Heart left ventricle (tissue), 13 donors: ENCODE measurements at regions not wholly inside any gene's neighbourhood (a gene's known extent, or its start where the extent isn't known, plus 50 kb on each side); places are given as distances from the start of the nearest gene placed in this dataset.

Experiments used
- CTCF ChIP-seq, 12 donors: fragments of 200-600 bp; sonication (generic) in 4 of 12; IDR thresholded peaks; one replicate each; pipeline versions ENCODE4 v1.5.0 to v1.8.0; 2018 to 2022; ENCODE audit warnings: antibody characterized with exemption in 12 of 12, mild to moderate bottlenecking in 5 of 12
- POLR2A ChIP-seq, 2 donors: fragments of 450-650 bp; IDR thresholded peaks; one replicate each; pipeline ENCODE4 v1.6.1; 2017; ENCODE audit warnings: antibody characterized with exemption in 2 of 2, mild to moderate bottlenecking in 2 of 2, moderate library complexity in 2 of 2
- donor health status: ischemic (EF 13 %, LVEDD 7.1; RV severe dilation, severe dysfunction).
- donor health status: DM: no; HTN: yes; CAD: no.
- donor health status: DM: no; HTN: no; CAD: no.
- donor health status: ischemic (EF 25% LVEDD 6.9; RV normal size, moderate dysfunction).
- donor health status: ischemic (EF 25% LVEDD 5.7; RV mildly dilated, moderate dysfunction).
- donor health status: ischemic (EF 35%, LVEDD 5.7; RV mildly dilated, moderate dysfunction).
- donor health status: nonischemic (EF 11% LVEDD 7.7; RV severe dilation, severe dysfunction).
- donor health status: DM: yes; HTN: yes; CAD: no.
- donor health status: PGD.
- donor health status: ischemic (EF 29% LVEDD 5.4; RV normal size, mild dysfunction).
- donor health status: nonischemic (EF 23%, LVEDD 6.1; RV moderate dilation, normal function).

GRCh38 chr4:187004628-187005027 is 281.0 kb upstream of the FAT1 start:
- no peak for TF ChIP-seq POLR2A (IDR thresholded peaks at IDR 0.05)
- no peak for TF ChIP-seq CTCF (IDR thresholded peaks at IDR 0.05)
